AG09319 (cell line): ENCODE measurements at regions not wholly inside any gene's neighbourhood (a gene's known extent, or its start where the extent isn't known, plus 50 kb on each side); places are given as distances from the start of the nearest gene placed in this dataset.

Experiments used
- DNase-seq: peaks from one replicate; pipeline ENCODE4 v3.0.0-alpha.2; 2010; ENCODE audit warnings: low read depth; ENCODE audit errors: extremely low read depth
- TF ChIP-seq, protein P1 (sequence below): IDR thresholded peaks from 2 replicates; pipeline ENCODE4 v1.5.1; 2011; ENCODE audit warnings: low read depth, mild to moderate bottlenecking, inconsistent platforms, low read length, moderate library complexity

DNA sequence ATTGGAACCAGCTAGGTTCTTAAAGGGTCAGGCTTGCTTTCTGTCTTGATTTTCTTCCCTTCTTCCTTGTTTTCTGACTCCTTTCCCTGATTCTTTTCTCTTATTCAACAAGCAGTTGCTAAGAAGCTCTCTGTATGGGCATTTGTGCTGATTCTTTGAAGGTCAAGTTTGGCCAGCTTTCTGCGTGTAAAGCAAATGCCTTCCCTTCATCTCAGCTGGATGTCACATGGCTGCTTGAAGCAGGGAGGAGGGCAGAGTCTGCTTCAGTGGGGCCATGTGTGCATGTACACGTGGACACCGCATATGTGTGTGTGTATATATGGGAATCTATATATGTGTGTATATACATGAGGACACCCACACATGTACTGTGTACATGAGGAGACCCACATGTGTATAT, 139.9 kb upstream of the ATP6AP2 start:
- no peak for DNase-seq
- TF ChIP-seq, protein P1, sequence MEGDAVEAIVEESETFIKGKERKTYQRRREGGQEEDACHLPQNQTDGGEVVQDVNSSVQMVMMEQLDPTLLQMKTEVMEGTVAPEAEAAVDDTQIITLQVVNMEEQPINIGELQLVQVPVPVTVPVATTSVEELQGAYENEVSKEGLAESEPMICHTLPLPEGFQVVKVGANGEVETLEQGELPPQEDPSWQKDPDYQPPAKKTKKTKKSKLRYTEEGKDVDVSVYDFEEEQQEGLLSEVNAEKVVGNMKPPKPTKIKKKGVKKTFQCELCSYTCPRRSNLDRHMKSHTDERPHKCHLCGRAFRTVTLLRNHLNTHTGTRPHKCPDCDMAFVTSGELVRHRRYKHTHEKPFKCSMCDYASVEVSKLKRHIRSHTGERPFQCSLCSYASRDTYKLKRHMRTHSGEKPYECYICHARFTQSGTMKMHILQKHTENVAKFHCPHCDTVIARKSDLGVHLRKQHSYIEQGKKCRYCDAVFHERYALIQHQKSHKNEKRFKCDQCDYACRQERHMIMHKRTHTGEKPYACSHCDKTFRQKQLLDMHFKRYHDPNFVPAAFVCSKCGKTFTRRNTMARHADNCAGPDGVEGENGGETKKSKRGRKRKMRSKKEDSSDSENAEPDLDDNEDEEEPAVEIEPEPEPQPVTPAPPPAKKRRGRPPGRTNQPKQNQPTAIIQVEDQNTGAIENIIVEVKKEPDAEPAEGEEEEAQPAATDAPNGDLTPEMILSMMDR = no peak

DNA sequence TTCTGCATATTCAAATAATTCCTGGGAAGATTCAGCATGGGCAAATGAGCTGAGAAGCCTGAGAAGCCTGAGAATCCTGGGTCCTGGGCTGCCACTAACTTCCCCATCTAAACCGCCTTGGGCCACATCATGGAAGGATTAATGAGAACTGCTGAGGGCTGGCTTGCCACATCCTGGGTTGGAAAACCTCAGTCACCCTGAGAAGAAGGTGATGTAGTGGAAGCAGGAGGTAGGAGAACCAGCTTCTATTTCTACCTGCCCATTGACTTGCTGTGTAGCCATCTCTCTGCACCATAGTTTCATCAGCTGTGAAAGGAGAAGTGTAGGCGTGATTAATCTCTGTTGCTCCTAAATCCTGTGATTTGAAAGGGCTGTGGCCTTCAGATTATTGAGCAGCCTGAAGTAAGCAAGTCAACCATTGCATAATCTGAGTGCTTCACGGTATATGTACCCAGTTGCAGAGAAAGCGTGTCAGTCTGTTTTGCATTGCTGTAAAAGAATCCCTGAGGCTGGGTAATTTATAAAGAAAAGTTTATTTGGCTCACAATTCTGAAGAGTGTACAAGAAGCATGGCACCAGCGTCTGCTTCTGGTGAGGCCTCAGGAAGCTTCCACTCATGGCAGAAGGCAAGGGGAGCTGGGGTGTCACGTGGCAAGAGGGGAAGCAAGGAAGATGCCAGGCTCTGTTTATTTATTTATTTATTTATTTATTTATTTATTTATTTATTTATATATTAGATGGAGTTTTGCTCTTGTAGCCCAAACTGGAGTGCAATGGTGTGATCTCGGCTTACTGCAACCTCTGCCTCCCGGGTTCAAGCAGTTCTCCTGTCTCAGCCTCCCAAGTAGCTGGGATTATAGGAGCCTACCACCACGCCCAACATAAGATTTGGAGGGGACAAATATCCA, 140.9 kb upstream of the ATP6AP2 start:
- TF ChIP-seq, protein P1 = no peak
- DNase-seq = no peak

DNA sequence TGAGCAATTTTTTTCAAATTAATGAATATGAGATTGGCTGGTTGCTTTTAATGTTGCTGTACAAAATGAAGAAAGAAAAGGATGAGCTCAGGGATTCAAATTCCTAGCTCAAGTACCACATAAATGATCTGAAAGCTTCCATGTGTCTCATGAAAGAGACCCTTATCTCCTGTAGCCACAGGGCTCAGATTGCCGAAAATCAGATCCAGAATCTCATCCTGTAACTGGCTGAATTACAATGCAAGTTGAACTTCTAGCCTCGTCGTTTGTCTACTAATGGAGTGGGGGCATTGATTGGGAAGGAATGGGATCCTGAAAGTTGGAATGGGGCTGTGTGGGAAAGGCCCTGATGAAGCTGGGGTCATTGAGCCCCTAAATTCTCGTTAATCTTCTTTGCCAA, 143.4 kb upstream of the ATP6AP2 start:
- TF ChIP-seq, protein P1 = no peak
- no peak for DNase-seq

DNA sequence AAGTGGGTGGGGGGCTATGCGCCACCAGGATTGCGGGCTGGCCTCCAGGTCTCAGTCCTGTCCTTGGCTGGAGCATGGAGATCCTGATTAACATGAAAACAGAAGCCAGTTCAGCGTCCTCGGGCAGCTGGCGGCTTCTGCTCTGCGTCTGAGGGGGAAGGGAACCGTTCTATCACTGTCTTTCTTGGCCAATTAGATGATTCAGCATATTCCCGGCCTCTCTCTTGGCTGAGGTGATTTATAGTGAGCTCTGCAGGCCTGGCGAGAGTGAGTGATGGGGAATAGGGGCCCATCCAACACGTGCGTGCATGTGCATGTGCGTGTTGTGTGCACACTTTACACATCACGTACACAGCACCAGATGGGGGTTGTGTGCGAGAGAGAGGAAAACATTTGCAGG, 145.8 kb upstream of the ATP6AP2 start:
- TF ChIP-seq, protein P1 = no peak
- DNase-seq = no peak

DNA sequence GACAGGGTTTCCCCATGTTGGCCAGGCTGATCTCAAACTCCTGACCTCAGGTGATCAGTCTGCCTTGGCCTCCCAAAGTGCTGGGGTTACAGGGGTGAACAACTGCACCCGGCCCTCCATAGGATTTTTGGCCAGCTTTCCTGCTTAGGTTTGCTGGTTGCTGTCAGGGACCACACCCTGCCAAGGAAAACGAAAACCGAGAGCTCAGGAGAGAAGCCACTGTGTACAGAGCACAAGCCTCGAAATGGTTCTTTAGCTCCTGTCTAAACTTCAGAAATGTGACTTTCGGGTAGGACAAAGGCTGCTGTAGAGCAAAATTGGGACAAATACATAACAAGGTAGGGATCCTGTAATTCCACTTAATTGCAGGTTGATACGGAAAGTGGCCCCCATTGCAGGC, 146.3 kb upstream of the ATP6AP2 start:
- no peak for DNase-seq
- TF ChIP-seq, protein P1 = no peak

DNA sequence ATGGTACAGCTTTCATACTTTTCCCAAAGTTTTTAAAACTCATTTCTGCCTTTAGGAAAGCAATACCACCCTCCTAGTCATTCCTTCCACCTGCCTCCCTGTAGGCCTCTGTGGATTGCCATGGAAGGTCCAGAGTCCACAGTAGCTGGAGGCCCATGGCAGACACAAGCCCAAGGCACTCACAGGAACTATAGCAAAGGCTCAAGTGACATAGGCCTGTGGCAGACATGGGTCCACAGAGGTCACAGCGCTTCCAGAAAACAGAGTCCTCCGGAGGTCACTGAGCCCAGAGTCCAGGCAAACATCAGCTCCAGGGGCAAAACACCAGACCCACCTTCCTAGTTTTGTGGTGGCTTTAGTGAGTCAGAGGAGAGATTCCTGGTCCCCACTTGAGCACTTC, 147.6 kb upstream of the ATP6AP2 start:
- DNase-seq = no peak
- TF ChIP-seq, protein P1 = no peak

DNA sequence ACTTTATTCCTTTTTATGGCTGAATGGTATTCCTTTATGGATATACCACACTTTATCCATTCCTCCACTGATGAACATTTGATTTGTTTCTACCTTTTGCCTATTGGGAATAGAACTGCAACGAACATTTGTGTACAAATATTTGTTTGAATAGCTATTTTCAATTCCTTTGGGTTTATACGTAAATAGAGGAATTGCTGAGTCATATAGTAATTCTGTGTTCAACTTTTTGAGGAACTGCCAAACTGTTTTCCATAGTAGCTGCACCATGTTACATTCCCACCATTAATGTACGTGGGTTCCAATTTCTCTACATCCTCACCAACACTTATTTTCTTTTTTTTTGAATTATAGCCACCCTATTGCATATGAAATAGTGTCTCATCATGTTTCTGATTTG, 156.5 kb upstream of the ATP6AP2 start:
- DNase-seq = no peak
- TF ChIP-seq, protein P1 = no peak
